CD4-positive, alpha-beta T cell treated with Interleukin-15 for 1 hour (primary cell): ENCODE measurements at regions not wholly inside any gene's neighbourhood (a gene's known extent, or its start where the extent isn't known, plus 50 kb on each side); places are given as distances from the start of the nearest gene placed in this dataset.

ENCODE experiments used
- DNase-seq: peaks from one replicate; pipeline ENCODE4 v3.0.0-alpha.2; 2020

- no peak for DNase-seq
These were observed 139.7 kb downstream of the TUSC7 start for GRCh38 chr3:116849261-116849688.

- DNase-seq, result no peak
These were observed 143.2 kb downstream of the TUSC7 start for GRCh38 chr3:116852803-116853202.

- DNase-seq, result no peak
These were observed 153.7 kb downstream of the TUSC7 start for GRCh38 chr3:116863270-116863770.

GRCh38 chr3:116863822-116864589, 154.4 kb downstream of the TUSC7 start:
- DNase-seq, result no peak

- DNase-seq, result no peak
These were observed 155.0 kb downstream of the TUSC7 start for GRCh38 chr3:116864590-116864927.

- no peak for DNase-seq
These were observed 160.8 kb downstream of the TUSC7 start for GRCh38 chr3:116870379-116870778.

- no peak for DNase-seq
These were observed 162.3 kb downstream of the TUSC7 start for GRCh38 chr3:116871905-116872304.

GRCh38 chr3:116872688-116873087, 163.1 kb downstream of the TUSC7 start:
- DNase-seq, result no peak

GRCh38 chr3:116873142-116873541, 163.6 kb downstream of the TUSC7 start:
- no peak for DNase-seq

GRCh38 chr3:116877968-116878367, 168.4 kb downstream of the TUSC7 start:
- no peak for DNase-seq

GRCh38 chr3:116886202-116886893, 176.8 kb downstream of the TUSC7 start:
- no peak for DNase-seq

- no peak for DNase-seq
These were observed 186.5 kb downstream of the TUSC7 start for GRCh38 chr3:116896116-116896515.

- no peak for DNase-seq
These were observed 187.8 kb downstream of the TUSC7 start for GRCh38 chr3:116897382-116897781.

GRCh38 chr3:116899253-116899652, 189.7 kb downstream of the TUSC7 start:
- DNase-seq, result no peak

- no peak for DNase-seq
These were observed 195.8 kb downstream of the TUSC7 start for GRCh38 chr3:116905334-116905733.

- DNase-seq, result no peak
These were observed 196.2 kb downstream of the TUSC7 start for GRCh38 chr3:116905794-116906193.

- no peak for DNase-seq
These were observed 202.5 kb downstream of the TUSC7 start for GRCh38 chr3:116912116-116912515.

GRCh38 chr3:116914004-116914403, 204.4 kb downstream of the TUSC7 start:
- DNase-seq, result no peak

GRCh38 chr3:116916836-116917235, 207.3 kb downstream of the TUSC7 start:
- no peak for DNase-seq

- no peak for DNase-seq
These were observed 211.4 kb downstream of the TUSC7 start for GRCh38 chr3:116920826-116921610.

GRCh38 chr3:116927918-116928317, 218.3 kb downstream of the TUSC7 start:
- DNase-seq, result no peak

GRCh38 chr3:116929505-116930222, 220.1 kb downstream of the TUSC7 start:
- DNase-seq, result no peak

- no peak for DNase-seq
These were observed 221.2 kb downstream of the TUSC7 start for GRCh38 chr3:116930786-116931185.
